ENCODE measurements at regions not wholly inside any gene's neighbourhood (a gene's known extent, or its start where the extent isn't known, plus 50 kb on each side); places are given as distances from the start of the nearest gene placed in this dataset.
"Not testable (repeated sequence)": the region's sequence is repeated elsewhere in the genome, so short reads cannot be mapped to it uniquely, and the experiment has no call there.

DNA sequence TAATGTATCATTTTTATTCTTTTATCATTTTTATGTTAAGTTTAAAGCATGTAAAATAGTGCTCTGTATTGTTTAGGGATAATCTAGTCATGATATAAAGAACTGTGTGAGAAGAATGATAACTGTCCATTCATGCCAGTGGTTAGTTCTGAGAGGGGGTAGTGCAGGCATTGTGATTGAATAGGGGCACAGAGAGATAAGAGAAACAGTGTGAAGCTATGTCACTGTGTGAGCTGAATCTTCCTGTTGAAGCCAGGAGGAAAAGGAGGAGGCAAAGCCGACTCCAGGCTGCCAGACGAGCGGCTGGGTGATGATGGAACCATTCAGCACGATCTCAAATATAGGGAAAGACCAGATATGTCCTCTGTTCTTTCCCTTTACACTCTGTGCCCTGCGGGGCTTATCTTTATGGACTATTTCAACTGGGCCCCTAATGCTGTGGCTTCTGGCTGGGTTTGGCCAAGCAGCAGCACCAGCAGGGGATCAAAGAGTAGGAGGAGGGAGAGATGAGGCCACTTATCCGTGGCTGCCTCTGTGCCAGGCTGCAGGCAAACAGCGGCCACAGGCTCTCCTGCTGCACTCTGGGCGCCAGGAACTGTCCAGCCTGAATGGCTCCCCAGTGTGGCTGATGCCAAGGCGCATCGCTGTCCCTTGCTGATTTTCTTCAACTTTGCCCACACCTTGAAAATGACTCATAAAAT, 128.0 kb downstream of the SPP2 start:
- TF ChIP-seq, protein P1, sequence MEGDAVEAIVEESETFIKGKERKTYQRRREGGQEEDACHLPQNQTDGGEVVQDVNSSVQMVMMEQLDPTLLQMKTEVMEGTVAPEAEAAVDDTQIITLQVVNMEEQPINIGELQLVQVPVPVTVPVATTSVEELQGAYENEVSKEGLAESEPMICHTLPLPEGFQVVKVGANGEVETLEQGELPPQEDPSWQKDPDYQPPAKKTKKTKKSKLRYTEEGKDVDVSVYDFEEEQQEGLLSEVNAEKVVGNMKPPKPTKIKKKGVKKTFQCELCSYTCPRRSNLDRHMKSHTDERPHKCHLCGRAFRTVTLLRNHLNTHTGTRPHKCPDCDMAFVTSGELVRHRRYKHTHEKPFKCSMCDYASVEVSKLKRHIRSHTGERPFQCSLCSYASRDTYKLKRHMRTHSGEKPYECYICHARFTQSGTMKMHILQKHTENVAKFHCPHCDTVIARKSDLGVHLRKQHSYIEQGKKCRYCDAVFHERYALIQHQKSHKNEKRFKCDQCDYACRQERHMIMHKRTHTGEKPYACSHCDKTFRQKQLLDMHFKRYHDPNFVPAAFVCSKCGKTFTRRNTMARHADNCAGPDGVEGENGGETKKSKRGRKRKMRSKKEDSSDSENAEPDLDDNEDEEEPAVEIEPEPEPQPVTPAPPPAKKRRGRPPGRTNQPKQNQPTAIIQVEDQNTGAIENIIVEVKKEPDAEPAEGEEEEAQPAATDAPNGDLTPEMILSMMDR (conservative IDR thresholded peaks at IDR 0.05; ENCODE audit: low read depth, low read length), result no peak
- no peak overlapping the region for H3K4me3 ChIP-seq (ENCODE audit: low read depth, low read length)
- DNase-seq (ENCODE audit: low read depth), result peak; percentile 29

DNA sequence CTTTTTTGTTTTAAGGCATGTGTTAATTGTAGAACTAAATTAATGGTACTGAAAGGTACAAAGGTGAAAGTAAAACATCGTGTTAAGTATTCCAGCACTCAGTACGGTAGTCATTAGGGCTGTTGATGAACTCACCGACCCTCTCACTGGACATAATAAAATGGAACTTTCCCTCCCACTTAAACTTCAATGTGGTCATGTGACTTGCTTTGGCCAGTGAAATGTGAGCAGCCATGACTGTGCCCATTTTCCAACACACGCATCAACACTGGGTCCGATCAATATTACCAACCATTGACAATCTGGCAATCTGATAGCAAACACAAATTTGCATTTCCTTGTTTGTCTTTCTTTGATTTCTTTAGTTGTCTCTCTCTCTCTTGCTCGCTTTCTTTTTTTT, 125.1 kb downstream of the SPP2 start:
- no peak for DNase-seq (ENCODE audit: low read depth)
- H3K4me3 ChIP-seq (ENCODE audit: low read depth, low read length), result no peak overlapping the region
- TF ChIP-seq, protein P1 (conservative IDR thresholded peaks at IDR 0.05; ENCODE audit: low read depth, low read length), result no peak

DNA sequence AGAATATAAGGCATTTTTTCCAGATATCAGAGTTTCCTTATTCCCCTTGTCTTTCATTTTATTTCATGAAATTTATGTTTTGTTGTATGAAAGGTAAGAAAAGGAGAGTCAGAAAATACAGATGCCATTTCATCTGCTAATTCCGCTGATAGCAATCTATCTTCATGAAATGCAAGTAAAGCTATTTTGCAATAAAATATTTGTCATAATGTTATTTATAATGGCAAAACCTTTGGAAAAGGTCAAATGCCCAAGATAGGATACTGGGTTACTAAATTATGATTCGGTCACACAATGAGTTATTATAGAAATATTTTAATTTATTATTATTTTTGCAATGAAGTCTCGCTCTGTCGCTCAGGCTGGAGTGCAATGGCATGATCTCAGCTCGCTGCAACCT, 124.2 kb downstream of the SPP2 start:
- no peak for DNase-seq (ENCODE audit: low read depth)
- TF ChIP-seq, protein P1 (conservative IDR thresholded peaks at IDR 0.05; ENCODE audit: low read depth, low read length), result no peak

DNA sequence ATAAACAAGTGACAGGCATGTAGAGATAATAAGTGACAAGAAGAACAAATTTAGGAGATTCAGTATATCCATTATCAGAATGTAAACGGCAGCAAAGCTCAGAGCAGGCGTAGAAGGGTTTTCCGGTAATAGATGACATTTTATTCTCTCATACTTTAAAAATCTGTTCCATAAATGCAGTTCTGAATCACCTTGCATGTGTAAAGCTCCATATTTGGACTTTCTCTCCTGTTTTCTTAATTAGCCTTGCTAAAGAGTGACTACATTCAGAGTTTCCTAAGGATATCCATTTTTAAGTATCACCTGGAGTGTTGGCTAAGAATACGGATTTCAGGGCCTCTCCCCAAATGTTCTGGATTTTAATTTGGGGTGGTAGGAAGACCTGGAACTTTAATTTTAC, 122.0 kb downstream of the SPP2 start:
- TF ChIP-seq, protein P1 (conservative IDR thresholded peaks at IDR 0.05; ENCODE audit: low read depth, low read length), result no peak
- no peak overlapping the region for H3K4me3 ChIP-seq (ENCODE audit: low read depth, low read length)
- DNase-seq (ENCODE audit: low read depth), result no peak

More for the DNA sequence above, 124.2 kb downstream of the SPP2 start:
- H3K4me3 ChIP-seq (ENCODE audit: low read depth, low read length), result no peak overlapping the region

DNA sequence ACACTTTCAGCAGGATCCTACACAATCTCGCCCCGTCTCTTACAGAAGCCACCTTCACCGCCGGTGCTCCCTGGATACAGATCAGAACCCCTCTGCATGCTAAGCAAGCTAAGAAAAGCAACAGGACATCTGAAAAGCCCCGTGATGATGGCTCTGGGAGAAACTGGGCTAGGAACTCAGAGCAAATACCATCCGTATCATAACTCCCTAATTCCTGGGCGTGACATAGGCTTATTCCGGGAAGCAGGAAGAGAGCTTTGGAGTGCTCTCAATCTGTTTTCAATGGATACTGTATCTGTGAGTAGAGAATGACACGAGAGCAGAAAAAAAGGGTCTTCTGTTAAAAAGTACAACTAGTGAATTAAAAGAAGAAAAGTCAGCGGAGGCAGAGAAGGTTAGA, 121.6 kb downstream of the SPP2 start:
- no peak overlapping the region for H3K4me3 ChIP-seq (ENCODE audit: low read depth, low read length)
- TF ChIP-seq, protein P1 (conservative IDR thresholded peaks at IDR 0.05; ENCODE audit: low read depth, low read length), result no peak
- no peak for DNase-seq (ENCODE audit: low read depth)

DNA sequence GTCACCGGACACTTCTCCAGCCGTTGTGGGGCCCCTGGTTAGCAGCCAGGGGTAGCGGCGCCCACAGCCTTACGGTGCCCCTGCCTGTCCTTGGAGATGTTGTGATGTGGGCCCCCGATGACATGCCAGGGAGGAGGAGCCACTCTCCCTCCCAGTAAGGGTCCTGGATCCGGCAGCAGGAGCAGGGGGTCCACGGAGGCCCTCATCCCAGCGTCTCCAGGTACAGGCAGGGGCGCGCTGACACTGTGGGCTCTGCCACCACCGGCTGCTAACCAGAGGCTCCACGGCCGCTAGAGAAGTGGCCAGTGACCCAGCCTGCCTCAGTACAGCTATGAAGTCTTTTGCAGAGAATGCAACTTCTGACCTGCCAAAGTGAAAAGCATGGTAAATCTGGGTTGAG, 121.2 kb downstream of the SPP2 start:
- TF ChIP-seq, protein P1 (conservative IDR thresholded peaks at IDR 0.05; ENCODE audit: low read depth, low read length), result no peak
- no peak overlapping the region for H3K4me3 ChIP-seq (ENCODE audit: low read depth, low read length)
- DNase-seq (ENCODE audit: low read depth), result no peak

DNA sequence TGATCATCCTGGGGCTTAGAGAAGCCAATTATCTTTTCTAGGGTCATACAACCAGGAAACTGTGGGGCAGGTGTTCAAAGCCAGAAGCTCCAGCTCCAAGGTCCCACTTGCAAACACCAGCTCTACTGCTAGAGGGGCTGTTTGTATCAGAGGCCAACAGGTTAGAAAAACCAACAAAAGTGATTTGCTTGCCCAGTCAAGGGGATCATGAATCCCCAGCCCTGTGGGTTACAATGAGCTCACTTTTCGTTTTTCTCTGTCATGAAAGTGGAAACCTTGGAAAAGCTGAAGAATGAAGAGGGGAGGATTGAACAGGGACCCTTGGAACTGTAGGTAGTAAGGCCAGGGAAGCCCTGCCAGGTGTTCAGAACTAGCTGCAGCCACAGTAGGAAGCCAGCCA, 119.2 kb downstream of the SPP2 start:
- DNase-seq (ENCODE audit: low read depth), result no peak
- TF ChIP-seq, protein P1 (conservative IDR thresholded peaks at IDR 0.05; ENCODE audit: low read depth, low read length), result no peak

DNA sequence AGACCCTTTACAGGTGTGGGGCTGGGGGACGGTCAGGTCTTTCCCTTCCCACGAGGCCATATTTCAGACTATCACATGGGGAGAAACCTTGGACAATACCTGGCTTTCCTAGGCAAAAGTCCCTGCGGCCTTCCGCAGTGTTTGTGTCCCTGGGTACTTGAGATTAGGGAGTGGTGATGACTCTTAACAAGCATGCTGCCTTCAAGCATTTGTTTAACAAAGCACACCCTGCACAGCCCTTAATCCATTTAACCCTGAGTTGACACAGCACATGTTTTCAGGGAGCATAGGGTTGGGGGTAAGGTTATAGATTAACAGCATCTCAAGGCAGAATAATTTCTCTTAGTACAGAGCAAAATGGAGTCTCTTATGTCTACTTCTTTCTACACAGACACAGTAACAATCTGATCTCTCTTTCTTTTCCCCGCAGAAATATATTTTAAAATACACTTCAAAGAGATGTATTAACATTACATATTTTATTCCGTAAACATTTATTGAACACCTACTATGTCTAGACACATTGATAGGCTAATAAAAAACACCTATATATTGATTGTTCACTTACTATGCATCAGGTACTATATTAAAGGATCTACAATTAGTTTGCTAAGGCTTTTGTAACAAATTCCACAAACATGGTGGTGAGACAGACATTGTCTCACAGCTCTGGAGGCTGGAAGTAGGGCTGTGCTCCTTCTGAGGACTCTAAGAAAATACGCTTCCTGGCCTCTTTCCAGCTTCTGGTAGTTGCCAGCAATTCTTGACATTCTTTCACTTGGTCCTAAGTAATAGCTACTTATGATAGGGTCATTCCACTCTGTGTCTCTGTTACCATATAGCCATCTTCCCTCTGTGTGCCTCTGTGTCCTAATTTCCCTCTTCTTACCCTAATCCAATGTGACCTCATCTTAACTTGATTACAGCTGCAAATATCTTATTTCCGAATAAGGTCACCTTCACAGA, 118.4 kb downstream of the SPP2 start:
- peak; percentile 94 for DNase-seq (ENCODE audit: low read depth)
- H3K4me3 ChIP-seq (ENCODE audit: low read depth, low read length), result not testable (repeated sequence)

More for the DNA sequence above, 119.2 kb downstream of the SPP2 start:
- no peak overlapping the region for H3K4me3 ChIP-seq (ENCODE audit: low read depth, low read length)
